ENCODE measurements at regions not wholly inside any gene's neighbourhood (a gene's known extent, or its start where the extent isn't known, plus 50 kb on each side); places are given as distances from the start of the nearest gene placed in this dataset.

- H3K9me2 ChIP-seq (ENCODE audit: insufficient read depth, low read length): no peaks in the 10 kb centered on the region
- H2AFZ ChIP-seq (ENCODE audit: low read depth, low read length): no peak overlapping the region
Measured at GRCh38 chr1:81144240-81144825, 656.4 kb upstream of the ADGRL2 start.

GRCh38 chr1:81142099-81142826, 658.5 kb upstream of the ADGRL2 start:
- no peaks in the 10 kb centered on the region for H4K20me1 ChIP-seq (ENCODE audit: insufficient read depth)
- H3K9me2 ChIP-seq (ENCODE audit: insufficient read depth, low read length): no peaks in the 10 kb centered on the region
- no peaks in the 10 kb centered on the region for H3K79me2 ChIP-seq (replicated peaks; ENCODE audit: insufficient read depth, low read length)
- no peaks in the 10 kb centered on the region for H3F3A ChIP-seq (ENCODE audit: insufficient read depth, low read length, poor library complexity, severe bottlenecking)
- no peak overlapping the region for H3K4me3 ChIP-seq (ENCODE audit: low read length)
- H3K27me3 ChIP-seq (ENCODE audit: insufficient read depth, low read depth, low read length): no peaks in the 10 kb centered on the region
- no peak overlapping the region for H3K4me2 ChIP-seq (ENCODE audit: low read length)
- TF ChIP-seq SMC3 (conservative IDR thresholded peaks at IDR 0.05; ENCODE audit: poor library complexity): no peak
- no peak for TF ChIP-seq EP300 (conservative IDR thresholded peaks at IDR 0.05; ENCODE audit: poor library complexity, severe bottlenecking)
- TF ChIP-seq TAF1 (IDR thresholded peaks at IDR 0.05; ENCODE audit: low read depth): no peak
- TF ChIP-seq, protein P1, sequence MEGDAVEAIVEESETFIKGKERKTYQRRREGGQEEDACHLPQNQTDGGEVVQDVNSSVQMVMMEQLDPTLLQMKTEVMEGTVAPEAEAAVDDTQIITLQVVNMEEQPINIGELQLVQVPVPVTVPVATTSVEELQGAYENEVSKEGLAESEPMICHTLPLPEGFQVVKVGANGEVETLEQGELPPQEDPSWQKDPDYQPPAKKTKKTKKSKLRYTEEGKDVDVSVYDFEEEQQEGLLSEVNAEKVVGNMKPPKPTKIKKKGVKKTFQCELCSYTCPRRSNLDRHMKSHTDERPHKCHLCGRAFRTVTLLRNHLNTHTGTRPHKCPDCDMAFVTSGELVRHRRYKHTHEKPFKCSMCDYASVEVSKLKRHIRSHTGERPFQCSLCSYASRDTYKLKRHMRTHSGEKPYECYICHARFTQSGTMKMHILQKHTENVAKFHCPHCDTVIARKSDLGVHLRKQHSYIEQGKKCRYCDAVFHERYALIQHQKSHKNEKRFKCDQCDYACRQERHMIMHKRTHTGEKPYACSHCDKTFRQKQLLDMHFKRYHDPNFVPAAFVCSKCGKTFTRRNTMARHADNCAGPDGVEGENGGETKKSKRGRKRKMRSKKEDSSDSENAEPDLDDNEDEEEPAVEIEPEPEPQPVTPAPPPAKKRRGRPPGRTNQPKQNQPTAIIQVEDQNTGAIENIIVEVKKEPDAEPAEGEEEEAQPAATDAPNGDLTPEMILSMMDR (IDR thresholded peaks at IDR 0.05; ENCODE audit: poor library complexity, severe bottlenecking): no peak
- TF ChIP-seq POLR2AphosphoS5 (IDR thresholded peaks at IDR 0.05): no peak
- no peak for TF ChIP-seq MXI1 (conservative IDR thresholded peaks at IDR 0.05; ENCODE audit: poor library complexity, severe bottlenecking)
- TF ChIP-seq RAD21 (conservative IDR thresholded peaks at IDR 0.05): no peak
- H3K27ac ChIP-seq (ENCODE audit: low read length): no peak overlapping the region
- H3K9ac ChIP-seq (ENCODE audit: low read length): no peak overlapping the region
- H3K36me3 ChIP-seq (ENCODE audit: insufficient read depth, low read length): no peaks in the 10 kb centered on the region
- no peaks in the 10 kb centered on the region for H3K9me3 ChIP-seq (ENCODE audit: low read length)
- H2AFZ ChIP-seq (ENCODE audit: low read depth, low read length): no peak overlapping the region

More at GRCh38 chr1:81144240-81144825, 656.4 kb upstream of the ADGRL2 start:
- Histone ChIP-seq H3K9me3 (ENCODE audit: low read length) (no peaks in the 10 kb centered on the region), H3K36me3 (ENCODE audit: insufficient read depth, low read length) (no peaks in the 10 kb centered on the region), H3F3A (ENCODE audit: insufficient read depth, low read length, poor library complexity, severe bottlenecking) (no peaks in the 10 kb centered on the region), H3K27ac (ENCODE audit: low read length) (no peak overlapping the region), H3K9ac (ENCODE audit: low read length) (no peak overlapping the region), H4K20me1 (ENCODE audit: insufficient read depth) (no peaks in the 10 kb centered on the region), H3K79me2 (replicated peaks; ENCODE audit: insufficient read depth, low read length) (no peaks in the 10 kb centered on the region), H3K27me3 (ENCODE audit: insufficient read depth, low read depth, low read length) (no peaks in the 10 kb centered on the region), H3K4me3 (ENCODE audit: low read length) (no peak overlapping the region), H3K4me2 (ENCODE audit: low read length) (no peak overlapping the region)
- TF ChIP-seq, protein P1 (IDR thresholded peaks at IDR 0.05; ENCODE audit: poor library complexity, severe bottlenecking): no peak
- TF ChIP-seq RAD21 (conservative IDR thresholded peaks at IDR 0.05) (no peak), EZH2 (IDR thresholded peaks at IDR 0.05; ENCODE audit: borderline replicate concordance, insufficient read depth, low read length, poor library complexity, severe bottlenecking) (no peak)

DNA sequence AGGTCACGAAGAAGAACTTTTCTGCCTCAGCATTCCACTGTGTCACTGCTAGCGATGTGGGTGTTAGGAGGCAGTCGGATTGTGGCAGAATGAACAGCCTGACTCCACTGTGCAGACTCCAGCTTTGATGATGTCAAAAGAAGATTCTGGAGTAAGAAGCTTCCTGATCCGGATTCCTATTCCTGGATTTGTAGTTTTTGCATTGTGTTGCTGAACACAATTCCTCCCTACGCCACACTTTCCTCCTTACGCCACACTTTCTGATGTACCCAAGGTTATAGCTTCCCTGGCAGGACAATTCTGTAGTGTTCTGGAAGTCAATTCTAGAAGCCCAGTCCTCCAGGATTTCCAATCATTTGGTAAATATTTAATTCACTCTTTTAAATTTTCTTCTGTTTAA, 665.2 kb upstream of the ADGRL2 start:
- Histone ChIP-seq H4K20me1 (ENCODE audit: insufficient read depth) (no peaks in the 10 kb centered on the region), H3K27me3 (ENCODE audit: insufficient read depth, low read depth, low read length) (no peaks in the 10 kb centered on the region), H3K36me3 (ENCODE audit: insufficient read depth, low read length) (no peaks in the 10 kb centered on the region), H3K4me3 (ENCODE audit: low read length) (no peak overlapping the region), H3F3A (ENCODE audit: insufficient read depth, low read length, poor library complexity, severe bottlenecking) (no peaks in the 10 kb centered on the region), H3K9me3 (ENCODE audit: low read length) (no peaks in the 10 kb centered on the region), H3K9me2 (ENCODE audit: insufficient read depth, low read length) (no peaks in the 10 kb centered on the region), H3K27ac (ENCODE audit: low read length) (no peak overlapping the region), H3K9ac (ENCODE audit: low read length) (no peak overlapping the region), H2AFZ (ENCODE audit: low read depth, low read length) (no peak overlapping the region), H3K79me2 (replicated peaks; ENCODE audit: insufficient read depth, low read length) (no peaks in the 10 kb centered on the region), H3K4me2 (ENCODE audit: low read length) (no peak overlapping the region)
- TF ChIP-seq EP300 (conservative IDR thresholded peaks at IDR 0.05; ENCODE audit: poor library complexity, severe bottlenecking) (no peak), SMC3 (conservative IDR thresholded peaks at IDR 0.05; ENCODE audit: poor library complexity) (no peak), TAF1 (IDR thresholded peaks at IDR 0.05; ENCODE audit: low read depth) (no peak), RAD21 (conservative IDR thresholded peaks at IDR 0.05) (no peak), REST (IDR thresholded peaks at IDR 0.05; ENCODE audit: borderline replicate concordance) (no peak), EZH2 (IDR thresholded peaks at IDR 0.05; ENCODE audit: borderline replicate concordance, insufficient read depth, low read length, poor library complexity, severe bottlenecking) (no peak), MXI1 (conservative IDR thresholded peaks at IDR 0.05; ENCODE audit: poor library complexity, severe bottlenecking) (no peak), POLR2AphosphoS5 (IDR thresholded peaks at IDR 0.05) (no peak)
- TF ChIP-seq, protein P1 (IDR thresholded peaks at IDR 0.05; ENCODE audit: poor library complexity, severe bottlenecking): no peak

Measured in neural cell (in vitro differentiated cells).